Stimulated activated CD8-positive, alpha-beta memory T cell treated with anti-CD3 and anti-CD28 coated beads, Interleukin-7, amount 100 ng/mL, for 1 hour (primary cell): ENCODE measurements at regions not wholly inside any gene's neighbourhood (a gene's known extent, or its start where the extent isn't known, plus 50 kb on each side); places are given as distances from the start of the nearest gene placed in this dataset.

Experiments
- DNase-seq, 2 donors: peaks; one replicate each; pipeline ENCODE4 v3.0.0-alpha.2; 2020; ENCODE audit warnings: low read depth in 2 of 2

DNA sequence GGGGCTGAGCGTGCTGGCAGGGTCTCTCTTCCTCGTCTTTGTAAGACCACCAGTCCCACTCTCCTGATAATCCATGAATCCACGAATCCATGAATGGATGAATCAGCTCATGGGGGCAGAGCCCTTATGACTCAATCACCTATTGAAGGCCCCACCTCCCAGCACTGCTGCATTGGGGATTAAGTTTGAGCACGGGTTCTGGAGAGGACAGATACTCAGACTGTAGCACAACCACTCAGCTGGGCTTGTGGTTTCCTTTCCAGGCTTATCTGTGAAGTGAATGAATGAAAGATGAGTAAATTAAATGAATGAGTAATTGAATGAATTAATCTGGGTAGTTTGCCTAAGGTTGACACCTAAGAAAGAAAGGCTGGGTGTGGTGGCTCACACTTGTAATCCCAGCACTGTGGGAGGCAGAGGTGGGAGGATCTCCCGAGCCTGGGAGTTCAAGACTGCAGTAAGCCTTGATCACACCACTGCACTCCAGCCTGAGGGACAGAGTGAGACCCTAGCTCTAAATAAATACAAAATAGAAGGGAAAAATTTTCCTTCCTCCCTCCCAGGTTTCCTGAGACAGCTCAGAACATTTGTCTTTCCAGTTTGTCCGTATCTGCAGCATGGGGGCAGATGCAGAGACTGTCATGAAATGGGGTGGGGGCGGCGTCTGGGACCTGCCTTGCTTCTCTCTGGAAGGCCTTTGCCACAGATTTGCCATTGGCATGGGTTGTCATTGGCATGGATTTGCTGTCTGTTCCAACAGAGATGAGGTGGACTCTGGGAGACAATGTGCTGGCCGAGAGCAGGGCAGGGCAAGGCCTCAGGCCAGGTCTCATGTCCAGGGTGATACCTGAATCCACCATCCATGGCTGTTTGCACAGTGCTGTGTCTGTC, 187.7 kb upstream of the C1orf174 start:
- no peak for DNase-seq

DNA sequence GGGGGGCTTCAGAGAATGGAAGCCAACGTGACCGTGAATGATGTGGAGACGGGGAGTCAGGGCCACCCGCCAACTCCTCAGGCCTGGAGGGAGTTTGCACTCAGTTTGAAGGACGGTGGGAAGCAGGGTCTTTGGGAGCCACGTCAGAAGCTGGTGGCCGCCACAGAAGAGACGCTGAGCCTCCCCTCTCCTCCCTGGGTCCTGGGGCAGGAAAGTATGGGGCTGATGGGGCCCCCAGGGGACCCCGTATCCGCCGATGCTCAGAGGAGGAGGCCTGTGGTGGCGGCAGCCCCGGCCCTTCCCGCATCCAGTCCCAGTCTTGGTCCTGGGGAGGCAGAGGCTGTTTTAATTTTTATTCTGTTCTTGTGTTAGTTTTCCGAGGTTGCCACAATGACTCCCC, 188.6 kb upstream of the C1orf174 start:
- no peak for DNase-seq

DNA sequence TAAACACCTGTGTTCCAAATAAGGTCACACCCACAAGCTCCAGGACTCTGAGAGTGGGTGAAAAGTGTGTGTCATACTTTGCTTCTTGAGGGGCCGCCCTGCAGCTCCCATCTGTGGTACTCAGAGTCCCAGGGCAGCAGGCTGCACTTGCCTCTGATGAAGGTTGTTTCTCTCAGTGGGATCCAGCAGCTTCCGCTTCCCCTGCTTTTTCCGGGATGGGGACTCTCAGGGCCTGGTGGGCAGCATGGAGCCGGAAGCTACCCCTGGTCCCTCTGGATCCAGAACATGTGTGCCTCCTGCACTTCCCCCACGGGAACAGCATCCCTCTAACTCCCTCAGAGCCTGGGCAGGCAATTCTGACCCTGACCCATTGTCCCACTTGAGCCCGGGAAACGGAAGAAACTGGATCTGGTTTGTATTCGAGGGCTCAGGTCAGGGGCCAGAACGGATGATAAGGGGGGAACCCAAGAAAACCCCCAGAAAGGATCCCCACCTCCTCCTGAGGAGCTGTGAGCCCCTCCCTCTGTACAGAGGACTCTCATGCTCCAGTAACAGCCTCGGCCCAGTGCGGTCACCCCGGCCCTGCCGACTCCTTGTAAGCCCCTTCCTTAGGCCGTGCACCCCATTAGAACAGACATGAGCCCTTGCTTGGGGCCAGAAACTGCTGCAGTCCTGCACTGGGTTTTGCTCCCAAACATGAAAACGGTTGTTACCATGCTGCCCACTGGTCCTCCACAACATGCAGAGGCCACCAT, 189.5 kb upstream of the C1orf174 start:
- no peak for DNase-seq

DNA sequence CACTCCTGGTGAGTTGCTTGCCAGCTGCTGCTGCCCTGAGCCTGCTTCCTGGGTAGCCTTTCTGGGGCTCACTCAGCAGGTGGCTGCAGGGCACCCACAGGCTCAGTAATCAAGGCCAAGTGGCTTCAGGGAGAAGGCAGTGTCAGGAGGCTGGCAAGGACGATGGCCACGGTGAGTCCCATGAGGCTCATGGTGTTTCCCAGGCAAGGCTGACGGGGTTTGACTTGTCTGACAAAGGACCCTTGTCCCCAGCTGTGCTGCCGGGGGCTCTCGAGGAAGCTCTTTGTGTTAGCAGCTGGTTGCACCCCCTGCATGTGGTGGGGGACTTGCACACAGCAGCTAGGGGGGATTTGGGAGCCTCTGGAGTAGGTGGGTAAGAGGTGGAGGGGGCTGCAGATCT, 190.5 kb upstream of the C1orf174 start:
- no peak for DNase-seq

DNA sequence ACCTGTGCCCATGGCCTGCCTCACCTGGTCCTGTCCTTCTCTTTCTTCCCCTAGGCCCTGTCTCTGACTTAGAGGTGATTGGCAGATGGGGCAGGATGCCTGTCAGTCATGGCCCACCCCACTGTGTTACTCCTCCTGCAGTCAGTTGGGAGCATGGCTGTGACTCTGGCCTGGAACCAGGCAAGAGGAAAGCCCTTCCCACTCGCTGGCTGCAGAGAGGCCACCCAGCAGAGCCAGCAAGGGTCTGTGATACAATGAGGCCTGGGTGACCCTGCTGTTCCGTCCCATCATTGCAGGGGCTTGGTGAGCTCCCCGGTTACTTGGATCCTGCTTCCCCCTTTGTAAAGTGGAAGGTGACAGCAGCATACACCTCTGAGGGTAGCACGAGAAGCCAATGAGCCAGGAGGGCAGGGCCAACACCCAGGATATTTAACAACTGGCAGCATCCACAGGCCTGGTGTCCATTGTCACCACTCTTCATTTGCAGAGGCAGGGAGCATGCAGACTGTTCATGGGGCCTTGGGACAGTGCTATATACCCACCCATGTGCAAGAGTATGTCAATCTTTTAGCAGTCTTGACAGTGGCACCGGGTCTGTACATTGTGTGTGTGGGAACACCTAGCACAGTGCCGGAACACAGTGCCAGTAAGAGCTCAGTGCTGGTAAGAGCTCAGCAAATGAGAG, 191.0 kb upstream of the C1orf174 start:
- no peak for DNase-seq

DNA sequence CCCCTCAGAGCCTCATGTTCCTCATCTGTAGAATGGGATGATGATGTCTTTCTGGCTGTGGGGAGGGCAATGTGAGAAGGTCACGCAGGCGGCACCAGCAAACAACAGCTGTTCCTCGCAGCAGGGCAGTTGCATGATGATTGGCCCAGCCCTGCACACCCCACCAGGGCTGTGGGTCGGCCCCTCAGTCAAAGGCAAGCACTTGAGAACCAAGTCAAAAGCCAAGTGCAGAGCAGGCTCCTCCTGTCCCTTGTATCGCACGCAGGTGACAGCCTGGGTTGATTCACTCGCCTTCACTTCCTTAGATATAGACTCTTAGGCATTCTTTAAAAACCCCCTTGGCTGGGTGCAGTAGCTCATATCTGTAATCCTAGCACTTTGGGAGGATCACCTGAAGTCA, 191.9 kb upstream of the C1orf174 start:
- DNase-seq: no peak

DNA sequence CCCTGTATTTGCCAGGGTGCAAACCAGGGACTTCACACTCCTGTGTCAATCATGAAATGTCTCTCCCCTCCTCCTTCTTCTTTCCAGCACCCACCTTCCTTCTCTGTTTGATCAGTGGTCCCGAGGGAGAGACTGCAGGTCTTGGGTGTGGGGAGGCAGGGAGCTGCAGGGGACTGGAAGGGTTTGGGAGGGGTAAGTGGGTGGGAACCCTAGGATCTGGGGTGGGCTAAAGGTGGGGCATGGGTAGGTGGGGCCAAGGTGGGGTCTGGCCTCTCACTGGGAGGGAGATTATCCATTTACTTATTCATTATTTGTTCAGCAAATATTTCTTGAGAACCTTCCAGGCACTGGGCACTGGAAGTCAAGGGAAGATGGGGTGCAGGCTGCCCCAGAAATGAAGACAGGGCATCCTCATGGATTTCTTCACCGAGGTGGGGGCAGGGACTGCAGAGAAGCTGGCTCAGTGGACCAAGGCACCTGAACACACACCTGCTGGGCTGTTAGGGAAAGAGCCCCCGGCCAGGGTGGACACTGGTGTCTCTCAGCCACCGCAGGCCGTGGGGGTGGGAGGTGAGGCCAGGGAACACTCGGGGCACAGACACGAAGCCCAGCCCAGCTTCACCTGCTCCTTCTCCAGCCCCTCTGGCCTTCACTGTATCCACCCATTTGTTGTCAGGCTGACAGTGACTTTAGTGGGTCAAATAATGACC, 193.9 kb upstream of the C1orf174 start:
- DNase-seq: no peak

DNA sequence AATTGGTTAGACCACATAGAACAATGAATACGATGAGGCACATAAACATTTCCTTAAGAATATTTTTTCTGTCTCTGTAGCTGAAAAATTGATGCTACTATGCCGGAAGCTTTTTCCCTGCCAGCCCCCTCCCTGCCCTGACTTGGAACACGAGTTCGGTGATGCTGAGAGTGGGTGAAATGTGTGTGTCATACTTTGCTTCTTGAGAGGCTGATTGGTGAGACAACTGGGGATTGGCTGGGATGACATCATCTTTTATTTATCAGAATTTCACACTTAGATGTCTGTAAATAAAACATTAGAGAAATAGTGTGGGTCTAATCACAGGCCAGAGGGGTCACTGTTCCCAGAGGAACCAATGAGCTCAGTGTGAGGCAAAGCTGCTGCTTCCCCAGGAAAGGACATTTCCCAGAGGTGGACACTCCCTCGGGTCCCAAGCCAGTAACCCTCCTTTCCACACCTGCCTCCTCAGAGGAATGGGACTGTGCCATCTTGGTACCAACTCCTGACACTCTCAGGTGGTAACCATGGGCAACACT, 195.4 kb upstream of the C1orf174 start:
- no peak for DNase-seq

DNA sequence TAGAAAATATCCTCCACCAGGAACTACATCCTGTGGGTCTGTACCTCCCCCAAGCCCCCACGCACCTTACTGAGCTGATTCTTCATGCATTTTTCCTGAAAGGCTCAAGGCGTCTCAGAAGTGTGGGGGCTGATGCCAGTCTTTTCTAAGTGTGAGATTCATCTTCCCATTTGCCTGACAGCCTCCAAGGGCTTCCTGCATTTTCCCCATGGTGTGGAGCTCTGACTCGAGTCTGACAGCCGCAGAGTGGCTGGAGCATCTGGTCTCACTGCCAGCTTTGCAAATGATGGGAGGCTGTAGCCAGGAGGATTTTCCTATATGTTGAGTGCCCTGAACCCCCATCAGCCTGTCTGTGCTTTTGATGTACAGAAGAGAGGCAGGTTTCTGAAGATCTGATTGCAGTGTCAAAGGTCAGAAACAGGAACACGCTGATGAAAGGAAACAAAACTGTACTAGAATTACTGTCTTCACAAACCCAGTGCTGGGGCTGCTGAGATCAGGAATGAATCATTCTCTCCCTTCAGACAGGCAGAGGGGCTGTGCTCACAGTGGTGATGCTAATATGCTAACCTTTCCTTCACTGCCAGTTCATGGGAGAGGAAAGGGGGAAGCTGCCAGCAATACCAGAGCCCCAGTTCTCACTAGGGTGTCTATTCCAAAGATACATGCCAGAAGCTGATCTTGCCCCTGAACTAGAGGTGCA, 201.5 kb upstream of the C1orf174 start:
- DNase-seq: no peak

DNA sequence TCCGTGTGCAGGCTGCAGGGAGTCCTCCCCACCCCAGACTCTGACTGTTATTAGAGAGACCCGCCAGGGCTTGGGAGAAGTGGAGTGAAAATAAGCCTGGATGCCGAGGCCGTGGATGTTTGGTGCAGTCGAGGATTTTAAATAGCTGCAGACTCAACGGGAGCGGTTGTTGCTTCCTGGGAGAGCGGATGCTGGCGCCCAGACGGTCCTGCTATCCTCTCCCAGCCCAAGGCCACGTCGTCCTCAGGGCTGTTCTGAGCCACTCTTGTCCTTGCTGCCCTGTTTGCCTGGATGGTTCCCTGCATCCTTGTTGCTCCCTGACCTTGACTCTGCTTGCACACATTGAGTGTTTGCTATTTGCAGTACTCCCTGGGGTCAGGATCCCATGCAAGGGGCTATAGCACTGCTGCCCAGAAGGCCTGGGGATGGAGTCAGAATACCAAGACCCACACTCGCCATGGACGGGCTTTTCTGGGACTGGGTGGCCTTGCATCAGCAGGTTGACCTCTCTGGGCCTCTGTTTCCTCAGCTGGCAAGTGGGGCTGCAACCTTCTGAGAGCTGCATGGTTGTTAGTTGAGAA, 205.3 kb upstream of the C1orf174 start:
- no peak for DNase-seq

DNA sequence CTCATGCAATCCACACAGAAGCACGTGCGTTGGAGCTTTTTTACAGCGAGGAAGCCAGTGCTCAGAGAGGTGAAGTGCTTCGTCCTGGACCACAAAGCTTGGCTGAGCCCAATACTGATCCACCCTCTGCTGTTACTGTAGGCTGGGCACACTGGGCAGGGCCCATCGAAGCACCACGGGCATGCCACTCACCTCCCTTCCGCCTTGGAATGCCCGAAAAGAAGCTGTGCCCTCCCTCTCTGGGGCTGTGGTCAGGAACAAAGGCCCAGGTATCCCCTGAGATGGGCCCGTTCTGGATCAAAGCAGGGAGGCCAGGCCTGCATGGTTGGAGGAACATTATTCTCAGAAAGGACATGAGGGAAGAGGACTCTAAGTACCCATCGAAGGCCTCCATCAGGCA, 206.7 kb upstream of the C1orf174 start:
- DNase-seq: no peak

DNA sequence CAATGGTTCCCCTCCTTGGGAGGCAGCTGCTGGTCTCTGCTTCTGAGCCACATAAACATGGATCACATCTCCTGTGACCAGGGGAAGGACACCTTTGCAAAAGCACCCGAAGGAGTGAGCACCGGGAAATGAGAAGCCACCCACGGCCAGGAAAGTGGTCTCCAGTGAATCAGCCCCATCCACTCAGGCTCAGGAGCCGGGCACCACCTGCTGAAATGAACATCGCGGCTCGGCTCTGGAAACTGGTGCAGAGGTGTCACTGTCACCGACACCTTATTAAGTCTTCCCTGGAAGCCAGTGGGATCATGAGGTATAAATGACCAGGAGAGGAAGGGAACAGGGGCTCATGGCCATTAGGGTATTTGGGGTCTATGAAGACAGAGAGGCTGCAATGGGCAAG, 207.2 kb upstream of the C1orf174 start:
- no peak for DNase-seq

DNA sequence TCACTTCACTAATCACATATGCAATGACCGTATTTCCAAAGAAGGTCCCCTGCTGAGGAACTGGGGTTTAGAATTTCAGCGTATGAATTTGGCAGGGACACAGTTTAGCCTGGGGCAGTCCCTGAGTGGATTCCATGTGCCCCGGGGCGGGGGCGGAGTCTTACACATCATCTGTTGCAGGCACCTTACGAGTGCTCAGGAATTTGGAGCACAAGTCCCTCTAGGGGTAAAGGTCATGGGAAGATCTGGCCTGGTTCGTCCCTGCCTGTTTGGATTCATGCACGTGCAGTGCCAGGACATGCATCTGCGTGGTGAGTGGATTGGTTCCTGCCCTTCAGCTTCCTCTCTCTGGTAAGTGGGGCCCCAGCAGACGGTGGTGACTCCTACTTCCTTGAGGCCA, 208.3 kb upstream of the C1orf174 start:
- DNase-seq: no peak

DNA sequence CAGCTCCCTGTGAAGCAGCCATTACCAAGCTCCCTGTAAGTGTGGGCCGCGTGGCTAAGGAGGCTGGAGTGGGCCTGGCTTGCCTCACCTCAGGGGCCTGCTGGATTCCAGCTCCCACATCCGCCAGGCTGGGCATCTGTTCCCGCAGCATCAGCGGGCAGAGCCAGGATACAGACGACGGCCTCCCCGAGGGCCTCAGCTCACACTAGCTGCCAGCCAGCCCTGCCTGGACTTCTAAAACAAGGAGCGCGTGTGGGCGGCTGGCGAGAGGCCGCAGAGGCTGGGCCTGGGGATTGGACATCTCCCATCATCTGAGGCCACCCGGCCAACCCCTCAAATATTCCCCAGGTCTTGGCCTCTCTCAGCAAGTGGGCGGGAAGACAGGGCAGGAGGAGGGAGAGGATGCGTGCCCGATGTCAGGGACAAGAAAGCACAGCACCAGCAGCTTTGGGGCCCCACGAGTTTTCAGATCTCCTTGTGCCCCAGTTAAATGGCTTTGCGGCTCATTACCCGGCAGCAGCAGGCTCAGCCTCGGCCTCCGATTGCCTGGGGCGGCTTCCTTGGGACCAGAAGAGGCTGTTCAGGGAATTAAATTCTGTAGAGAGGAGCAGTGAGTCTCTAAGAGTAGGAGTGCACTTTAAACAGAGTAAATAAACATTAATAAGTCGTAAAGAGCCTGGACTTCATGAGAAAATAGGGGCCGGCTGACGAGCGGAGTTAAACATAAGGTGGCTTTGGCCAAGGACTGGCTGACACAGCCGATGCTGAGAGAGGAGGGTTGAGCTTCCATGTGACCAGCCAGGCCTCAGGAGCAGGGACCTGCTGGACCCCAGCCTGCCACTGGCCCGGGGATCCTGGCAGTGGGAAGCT, 208.9 kb upstream of the C1orf174 start:
- no peak for DNase-seq

DNA sequence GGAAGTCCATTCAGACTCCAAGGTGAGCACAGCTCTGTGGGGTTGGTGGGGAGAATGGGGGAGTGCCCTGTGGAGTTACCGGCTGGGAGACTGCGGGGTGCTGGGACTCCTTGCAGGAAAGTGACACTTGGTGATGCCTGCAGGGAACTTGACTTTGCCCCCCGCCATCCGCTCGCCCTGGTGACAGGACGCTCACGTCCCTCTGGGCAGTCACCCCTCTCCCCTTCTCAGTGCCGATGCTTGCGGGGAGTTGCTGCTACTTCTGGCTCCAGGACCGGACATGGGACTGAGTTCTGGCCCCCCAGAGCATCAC, 209.5 kb upstream of the C1orf174 start:
- no peak for DNase-seq

DNA sequence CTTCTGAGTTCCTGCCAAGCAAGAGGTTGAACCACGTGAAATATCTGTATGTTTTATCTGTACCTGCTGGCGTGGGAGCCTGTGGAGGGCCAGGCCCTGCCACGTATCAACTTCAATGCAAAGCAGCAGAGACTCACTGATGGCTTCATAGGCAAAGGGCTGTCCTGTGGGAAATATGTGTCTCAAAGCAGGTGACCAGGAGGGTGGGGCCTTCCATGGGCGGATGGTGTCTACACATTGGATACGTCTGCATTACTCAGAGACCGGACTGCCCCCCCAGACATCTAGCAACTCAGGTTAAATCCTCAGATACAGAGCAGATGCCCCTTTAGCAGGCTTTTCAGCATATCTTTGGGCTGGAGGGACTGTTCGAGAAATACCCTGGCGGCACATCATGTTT, 210.8 kb upstream of the C1orf174 start:
- DNase-seq: no peak

DNA sequence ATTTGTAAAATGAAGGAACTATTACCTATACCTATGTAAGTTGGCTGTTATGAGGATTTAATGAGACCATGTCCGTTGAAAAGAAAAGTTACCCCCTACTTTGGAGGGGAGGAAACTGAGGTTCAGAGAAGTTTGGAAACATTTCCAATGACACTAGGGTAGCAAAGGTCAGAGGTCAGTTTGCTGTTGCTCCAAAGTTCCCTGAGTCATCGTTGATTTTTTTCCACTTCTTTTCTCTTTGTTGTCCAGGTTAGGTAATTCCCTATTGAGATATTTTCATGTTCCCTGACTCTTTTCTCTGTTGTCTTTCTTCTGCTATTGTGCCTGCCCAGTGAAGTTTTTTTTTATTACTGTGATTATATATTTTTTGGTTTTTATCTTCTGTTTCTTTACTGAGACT, 213.8 kb upstream of the C1orf174 start:
- DNase-seq: no peak

DNA sequence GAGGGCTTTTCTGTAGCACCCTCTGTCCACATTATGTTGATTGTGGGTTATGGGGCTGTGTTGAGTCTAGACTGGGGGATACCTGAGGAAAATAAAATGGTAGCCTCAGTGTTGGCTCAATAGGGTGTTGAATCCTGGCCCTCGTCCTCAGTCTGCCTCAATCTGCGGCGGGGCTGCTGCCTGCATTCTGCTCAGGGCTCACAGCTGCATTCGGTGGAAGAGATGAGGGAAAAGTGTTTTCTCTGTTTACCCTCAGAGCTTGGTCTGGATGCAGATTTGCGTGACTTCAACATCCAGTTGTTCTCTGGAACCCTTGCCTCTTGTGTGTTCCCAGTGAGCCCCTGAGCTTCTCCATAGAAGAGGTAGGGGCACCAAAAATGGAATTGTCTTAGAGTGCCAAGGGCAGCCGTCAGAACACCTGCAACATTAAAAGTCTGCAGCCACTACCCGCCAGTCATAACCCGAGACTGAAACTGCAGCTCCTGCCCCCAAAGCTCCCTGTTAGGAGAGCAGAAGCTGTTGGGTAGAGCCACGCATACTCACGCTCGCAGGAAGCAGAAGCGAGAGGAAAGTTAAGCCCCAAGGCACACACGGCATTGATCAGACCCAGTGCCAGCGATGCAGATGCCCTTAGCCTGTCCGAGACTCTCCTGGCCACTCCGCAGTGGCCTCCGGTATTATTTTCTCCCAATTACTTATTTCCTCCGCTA, 215.3 kb upstream of the C1orf174 start:
- DNase-seq: no peak

DNA sequence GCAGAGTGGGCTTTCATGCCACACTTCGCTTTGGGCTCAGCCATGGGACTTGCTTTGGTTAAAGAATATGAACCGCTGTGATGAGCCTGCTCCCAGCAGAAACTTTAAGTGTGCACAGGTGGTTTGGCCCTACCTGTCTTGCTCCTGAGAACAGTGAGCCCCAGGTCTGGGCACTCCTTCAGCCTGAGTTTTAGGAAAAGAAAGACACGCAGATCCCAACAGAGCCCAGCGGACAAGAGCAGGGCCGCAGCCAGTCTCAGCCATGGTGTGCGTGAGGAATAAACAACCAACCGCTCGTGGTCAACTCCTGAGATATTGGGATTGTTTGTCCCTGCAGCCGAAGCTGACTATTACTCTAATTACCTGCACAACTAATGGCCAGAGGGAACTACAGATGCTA, 217.1 kb upstream of the C1orf174 start:
- no peak for DNase-seq
